Duodenal mucosa (tissue), 2 donors: ENCODE measurements at regions not wholly inside any gene's neighbourhood (a gene's known extent, or its start where the extent isn't known, plus 50 kb on each side); places are given as distances from the start of the nearest gene placed in this dataset.

Experiments used
- H3K27ac ChIP-seq: one replicate; pipeline ENCODE4 v1.7.0; 2013; ENCODE audit warnings: low read depth, low read length
- H3K27me3 ChIP-seq, 2 donors: one replicate each; pipeline ENCODE4 v1.7.0; 2013; ENCODE audit warnings: low read length in 2 of 2, control low read depth in 1 of 2; ENCODE audit not compliant: insufficient read depth in 2 of 2, control insufficient read depth in 1 of 2
- H3K36me3 ChIP-seq, 2 donors: one replicate each; pipeline ENCODE4 v1.7.0; 2013; ENCODE audit warnings: low read length in 2 of 2, control low read depth in 1 of 2; ENCODE audit not compliant: insufficient read depth in 2 of 2, control insufficient read depth in 1 of 2
- H3K4me1 ChIP-seq, 2 donors: one replicate each; pipeline ENCODE4 v1.7.0; 2013; ENCODE audit warnings: low read length in 2 of 2, control low read depth in 1 of 2; ENCODE audit not compliant: insufficient read depth in 2 of 2, control insufficient read depth in 1 of 2
- H3K4me3 ChIP-seq, 2 donors: one replicate each; pipeline ENCODE4 v1.7.0; 2013; ENCODE audit warnings: low read length in 2 of 2, low read depth in 1 of 2
- H3K9ac ChIP-seq, 2 donors: one replicate each; pipeline ENCODE4 v1.7.0; 2013; ENCODE audit warnings: low read length in 2 of 2, low read depth in 1 of 2
- H3K9me3 ChIP-seq, 2 donors: one replicate each; pipeline ENCODE4 v1.7.0; 2013; ENCODE audit warnings: low read length in 2 of 2, control low read depth in 1 of 2; ENCODE audit not compliant: control insufficient read depth in 1 of 2

DNA sequence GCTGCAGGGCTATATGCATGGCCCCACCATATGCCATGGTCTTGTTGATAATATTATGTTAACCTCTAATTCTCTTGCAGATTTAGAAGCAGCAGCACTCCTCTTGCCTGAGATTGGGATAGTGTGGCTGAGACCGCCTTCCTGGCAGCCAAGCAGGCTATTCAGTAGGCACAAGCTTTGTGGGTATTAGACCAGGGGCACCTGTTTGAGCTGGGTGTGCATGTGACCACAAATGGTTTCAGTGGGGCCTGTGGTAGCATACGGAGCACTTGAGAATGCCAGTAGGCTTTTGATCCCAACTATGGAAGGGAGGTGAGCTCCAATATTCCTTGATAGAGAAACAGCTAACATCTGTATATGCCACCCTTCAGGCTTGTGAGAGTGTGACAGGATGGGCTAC is 625.1 kb upstream of the NUDT12 start:
- H3K4me3 ChIP-seq = no peak overlapping the region
- H3K4me1 ChIP-seq = no peaks in the 10 kb centered on the region
- H3K27ac ChIP-seq = no peak overlapping the region
- no peak overlapping the region for H3K9ac ChIP-seq
- H3K27me3 ChIP-seq = no peaks in the 10 kb centered on the region
- H3K9me3 ChIP-seq = peaks cover 21 to 22% of the 10 kb centered on the region in 2 donors
- H3K36me3 ChIP-seq = no peaks in the 10 kb centered on the region

DNA sequence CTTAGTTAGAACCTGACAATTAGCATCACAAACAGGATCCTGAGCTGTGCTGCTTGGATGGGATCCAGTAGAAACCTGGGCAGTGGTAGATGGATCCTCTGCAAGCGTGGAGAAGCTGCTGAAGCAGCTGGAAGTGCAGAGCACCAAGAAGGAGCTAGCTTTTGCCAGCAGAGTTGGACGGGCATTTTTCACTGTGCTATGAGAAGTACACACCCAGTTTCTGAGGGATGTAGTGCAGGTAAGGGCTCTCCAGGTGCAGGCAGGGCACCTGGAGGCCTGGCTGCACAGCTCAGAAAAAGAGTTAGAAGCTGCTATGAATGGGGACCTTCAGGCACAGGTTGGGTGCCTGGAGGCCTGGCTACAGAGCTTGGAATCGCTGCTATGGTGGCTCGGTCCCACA is 623.9 kb upstream of the NUDT12 start:
- H3K27ac ChIP-seq = no peak overlapping the region
- H3K9me3 ChIP-seq = peaks cover 21 to 24% of the 10 kb centered on the region in 2 donors
- no peaks in the 10 kb centered on the region for H3K27me3 ChIP-seq

DNA sequence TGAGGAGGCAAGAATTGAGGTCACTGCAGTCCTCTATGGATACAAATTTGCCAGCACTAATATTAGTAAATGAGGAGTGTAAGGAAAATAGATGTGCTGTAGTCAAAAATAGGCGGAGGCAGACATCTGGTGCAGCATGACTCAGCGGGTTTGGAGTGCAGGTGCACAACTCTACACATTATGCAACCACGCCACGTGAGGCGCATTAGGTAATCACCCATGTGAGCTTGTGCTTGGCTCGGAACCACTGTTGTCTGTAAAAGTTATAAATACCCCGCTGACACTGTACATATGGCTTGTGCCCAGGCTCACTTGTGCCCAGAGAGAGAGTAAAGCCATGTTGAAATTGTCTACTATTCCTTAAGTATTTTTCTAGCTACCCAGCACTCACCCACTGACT is 623.5 kb upstream of the NUDT12 start:
- Histone ChIP-seq H3K9me3 (peaks cover 22 to 24% of the 10 kb centered on the region in 2 donors), H3K27me3 (no peaks in the 10 kb centered on the region), H3K36me3 (no peaks in the 10 kb centered on the region), H3K27ac (no peak overlapping the region), H3K9ac (no peak overlapping the region), H3K4me1 (no peaks in the 10 kb centered on the region), H3K4me3 (no peak overlapping the region)

More for the DNA sequence above, 623.9 kb upstream of the NUDT12 start:
- Histone ChIP-seq H3K9ac (no peak overlapping the region), H3K4me3 (no peak overlapping the region), H3K4me1 (no peaks in the 10 kb centered on the region), H3K36me3 (no peaks in the 10 kb centered on the region)

DNA sequence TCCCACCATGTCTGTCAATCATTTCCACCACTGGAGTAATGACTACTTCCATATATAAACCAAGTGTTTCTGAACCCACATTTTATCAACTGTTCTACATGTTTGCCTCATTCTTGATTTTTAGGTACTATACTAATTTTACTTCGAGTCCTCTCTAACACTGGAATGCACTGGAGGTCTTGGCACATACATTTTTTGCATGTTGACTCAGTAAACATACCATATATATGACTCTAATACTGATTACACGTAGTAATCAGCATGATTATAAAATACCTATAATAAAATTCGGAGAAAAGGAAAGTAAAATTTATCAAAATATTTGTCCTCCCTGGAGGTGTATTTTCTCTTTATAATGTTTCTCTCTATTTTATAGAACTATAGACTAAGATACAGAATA is 621.7 kb upstream of the NUDT12 start:
- Histone ChIP-seq H3K9me3 (peaks cover 30 to 36% of the 10 kb centered on the region in 2 donors), H3K36me3 (no peaks in the 10 kb centered on the region), H3K4me1 (no peaks in the 10 kb centered on the region), H3K27ac (no peak overlapping the region), H3K4me3 (no peak overlapping the region), H3K9ac (no peak overlapping the region), H3K27me3 (no peaks in the 10 kb centered on the region)

DNA sequence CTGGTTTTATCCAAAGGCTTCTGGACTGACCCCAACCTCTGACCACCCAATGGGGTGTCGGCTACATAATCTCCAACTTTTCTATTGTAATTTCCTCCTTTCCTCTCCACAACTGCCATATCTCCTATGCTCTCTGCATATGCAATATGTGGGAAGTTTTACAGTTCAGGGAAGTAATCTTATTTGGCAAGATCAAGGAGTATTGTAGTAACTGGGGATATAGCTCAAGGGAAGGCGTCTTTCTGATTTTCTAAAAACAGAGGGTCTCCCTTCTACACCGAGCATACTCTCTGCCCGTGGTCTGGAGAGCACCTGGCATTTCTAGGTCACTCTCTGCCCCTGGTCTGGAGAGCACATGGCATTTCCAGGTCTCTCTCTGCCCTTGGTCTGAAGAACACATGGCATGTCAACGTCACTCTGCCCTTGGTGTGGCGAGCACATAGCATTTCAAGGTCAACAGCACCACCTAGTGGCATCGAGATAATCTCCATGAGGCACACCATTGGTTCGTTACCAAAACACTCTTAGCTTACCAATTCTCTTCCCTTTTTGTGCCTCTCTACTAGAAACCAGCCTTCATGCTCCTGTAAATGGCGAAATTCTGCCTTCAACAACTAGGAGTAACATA is 616.4 kb upstream of the NUDT12 start:
- no peaks in the 10 kb centered on the region for H3K4me1 ChIP-seq
- H3K9me3 ChIP-seq = peaks cover 21 to 23% of the 10 kb centered on the region in 2 donors
- no peak overlapping the region for H3K27ac ChIP-seq

DNA sequence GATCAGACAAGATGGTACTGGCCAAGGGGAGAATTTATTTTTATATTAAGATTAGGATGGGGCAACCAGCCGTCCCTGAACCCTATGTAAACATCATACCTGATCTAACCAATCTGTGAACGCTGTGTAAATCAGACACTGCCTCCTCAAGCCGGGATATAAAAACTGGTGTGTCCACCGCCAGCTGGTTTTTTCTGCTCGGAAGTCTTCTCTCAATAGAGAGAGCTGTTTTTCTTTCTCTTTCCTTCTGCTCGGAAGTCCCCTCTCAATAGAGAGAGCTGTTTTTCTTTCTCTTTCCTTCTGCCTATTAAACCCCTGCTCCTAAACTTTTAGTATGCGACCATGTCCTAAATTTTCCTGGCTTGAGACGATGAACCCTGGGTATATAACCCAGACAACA is 615.5 kb upstream of the NUDT12 start:
- peaks cover 21 to 23% of the 10 kb centered on the region in 2 donors for H3K9me3 ChIP-seq

More for the DNA sequence above, 616.4 kb upstream of the NUDT12 start:
- H3K36me3 ChIP-seq = no peaks in the 10 kb centered on the region
- H3K9ac ChIP-seq = no peak overlapping the region
- no peaks in the 10 kb centered on the region for H3K27me3 ChIP-seq
- no peak overlapping the region for H3K4me3 ChIP-seq

DNA sequence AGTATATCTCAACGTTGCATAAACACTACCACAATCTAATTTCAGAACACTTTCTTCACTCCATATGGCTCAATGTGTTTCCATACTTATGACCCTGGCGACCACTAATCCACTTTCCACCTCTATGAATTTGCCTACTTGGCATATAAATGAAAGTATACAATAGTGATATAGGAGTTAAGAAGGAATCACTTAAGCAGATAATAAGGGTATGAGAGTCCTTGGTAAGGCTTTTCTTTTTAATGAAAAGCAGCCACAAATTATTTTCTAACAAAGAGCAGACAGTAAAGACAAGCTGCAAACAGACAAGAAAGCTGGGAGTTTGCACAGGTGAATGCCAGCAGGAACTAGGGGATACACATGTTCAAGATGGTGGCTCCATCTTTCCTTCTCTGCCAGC is 615.1 kb upstream of the NUDT12 start:
- peaks cover 21 to 23% of the 10 kb centered on the region in 2 donors for H3K9me3 ChIP-seq
- no peaks in the 10 kb centered on the region for H3K4me1 ChIP-seq
- H3K27ac ChIP-seq = no peak overlapping the region
- H3K4me3 ChIP-seq = no peak overlapping the region
- H3K36me3 ChIP-seq = no peaks in the 10 kb centered on the region
- H3K9ac ChIP-seq = no peak overlapping the region
- no peaks in the 10 kb centered on the region for H3K27me3 ChIP-seq

More for the DNA sequence above, 615.5 kb upstream of the NUDT12 start:
- Histone ChIP-seq H3K27me3 (no peaks in the 10 kb centered on the region), H3K4me1 (no peaks in the 10 kb centered on the region), H3K4me3 (no peak overlapping the region), H3K36me3 (no peaks in the 10 kb centered on the region), H3K9ac (no peak overlapping the region), H3K27ac (no peak overlapping the region)

DNA sequence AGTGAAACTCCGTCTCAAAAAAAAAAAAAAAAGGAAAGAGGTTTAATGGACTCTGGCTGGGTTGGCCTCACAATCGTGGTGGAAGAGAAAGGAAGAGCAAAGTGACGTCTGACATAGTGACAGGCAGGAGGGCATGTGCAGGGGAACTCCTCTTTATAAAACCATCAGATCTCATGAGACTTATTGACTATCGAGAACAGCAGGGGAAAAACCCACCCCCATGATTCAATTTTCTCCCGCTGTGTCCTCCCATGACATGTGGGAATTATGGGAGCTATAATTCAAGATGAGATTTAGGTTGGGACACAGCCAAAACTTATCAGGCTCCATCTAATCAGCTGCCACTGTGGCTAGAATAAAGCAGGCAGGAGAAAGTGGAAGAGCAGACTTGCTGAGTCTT is 610.4 kb upstream of the NUDT12 start:
- Histone ChIP-seq H3K27me3 (no peaks in the 10 kb centered on the region), H3K36me3 (no peaks in the 10 kb centered on the region), H3K9me3 (no peaks in the 10 kb centered on the region), H3K4me3 (no peak overlapping the region), H3K27ac (no peak overlapping the region), H3K4me1 (no peaks in the 10 kb centered on the region), H3K9ac (no peak overlapping the region)

DNA sequence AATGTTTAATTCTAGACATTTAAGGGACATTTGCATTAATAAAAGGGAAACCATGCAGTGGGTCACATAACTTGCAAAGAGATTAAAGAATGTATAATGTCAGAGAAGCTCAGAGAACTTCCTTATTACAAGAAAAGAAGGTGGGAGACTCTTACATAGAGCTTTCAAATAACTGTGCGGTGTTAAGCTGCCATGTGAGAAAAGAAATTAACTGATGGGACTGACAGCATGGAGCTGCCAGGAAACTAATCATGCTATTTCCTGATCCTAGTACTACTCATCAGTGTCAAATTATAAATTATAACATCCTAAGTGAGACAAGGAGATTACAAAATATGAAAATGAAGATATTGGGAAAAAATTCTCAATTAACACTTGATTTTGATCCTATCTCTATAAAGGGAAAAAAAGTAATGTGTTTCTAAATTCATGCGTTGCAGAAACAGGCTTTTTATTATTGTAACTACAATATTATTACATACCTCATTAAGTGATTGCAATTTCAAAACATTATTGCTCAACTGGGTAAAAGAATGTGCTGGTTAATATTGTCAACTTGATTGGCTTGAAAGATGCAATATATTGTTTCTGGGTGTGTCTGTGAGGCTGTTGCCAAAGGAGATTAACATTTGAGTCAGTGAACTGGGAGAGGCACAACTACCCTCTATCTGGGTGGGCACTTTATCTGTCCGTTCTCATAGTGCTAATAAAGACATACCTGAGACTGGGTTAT is 609.5 kb upstream of the NUDT12 start:
- Histone ChIP-seq H3K4me1 (no peaks in the 10 kb centered on the region), H3K9me3 (no peaks in the 10 kb centered on the region), H3K9ac (no peak overlapping the region)

DNA sequence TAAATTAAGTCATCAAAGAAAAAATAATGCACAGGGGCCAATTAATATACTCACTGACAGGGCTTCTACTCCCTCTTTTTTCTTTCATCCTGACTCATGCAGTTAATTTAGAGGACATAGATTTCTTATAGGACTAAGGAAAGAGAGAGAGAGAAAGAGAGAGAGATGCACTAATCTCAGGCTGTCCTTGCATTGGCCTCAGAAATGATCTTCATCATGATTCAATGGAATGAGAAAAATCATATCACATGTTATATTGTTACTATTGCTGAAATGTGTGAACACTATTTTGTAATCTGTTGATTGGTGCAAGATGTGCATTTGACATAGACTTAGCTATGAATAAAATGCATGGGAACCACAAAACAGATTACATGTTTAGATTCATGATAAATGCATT is 608.3 kb upstream of the NUDT12 start:
- Histone ChIP-seq H3K36me3 (no peaks in the 10 kb centered on the region), H3K9ac (no peak overlapping the region), H3K4me1 (no peaks in the 10 kb centered on the region), H3K27me3 (no peaks in the 10 kb centered on the region), H3K27ac (no peak overlapping the region), H3K9me3 (no peaks in the 10 kb centered on the region), H3K4me3 (no peak overlapping the region)

More for the DNA sequence above, 609.5 kb upstream of the NUDT12 start:
- Histone ChIP-seq H3K27ac (no peak overlapping the region), H3K27me3 (no peaks in the 10 kb centered on the region), H3K36me3 (no peaks in the 10 kb centered on the region), H3K4me3 (no peak overlapping the region)
